ENCODE measurements at regions not wholly inside any gene's neighbourhood (a gene's known extent, or its start where the extent isn't known, plus 50 kb on each side); places are given as distances from the start of the nearest gene placed in this dataset.

- Histone ChIP-seq H3K9ac (ENCODE audit: low read length in 5 of 5) (no peak overlapping the region), H3K9me3 (ENCODE audit: control insufficient read depth in 5 of 5, low read length in 5 of 5) (no peaks in the 10 kb centered on the region), H3K36me3 (ENCODE audit: control insufficient read depth in 5 of 5, insufficient read depth in 5 of 5, low read length in 5 of 5) (no peaks in the 10 kb centered on the region), H3K27ac (ENCODE audit: low read depth, low read length) (no peak overlapping the region), H3K4me1 (ENCODE audit: control insufficient read depth in 5 of 5, insufficient read depth in 5 of 5, low read length in 5 of 5) (no peaks in the 10 kb centered on the region), H3K4me3 (ENCODE audit: low read depth in 1 of 5, low read length in 5 of 5) (no peak overlapping the region), H3K27me3 (ENCODE audit: control insufficient read depth in 5 of 5, insufficient read depth in 4 of 5, low read length in 5 of 5) (no peaks in the 10 kb centered on the region)
These were observed 220.4 kb downstream of the SAMD5 start for GRCh38 chr6:147728903-147729302.

GRCh38 chr6:147733686-147734085, 225.2 kb downstream of the SAMD5 start:
- Histone ChIP-seq H3K36me3 (ENCODE audit: control insufficient read depth in 5 of 5, insufficient read depth in 5 of 5, low read length in 5 of 5) (no peaks in the 10 kb centered on the region), H3K4me1 (ENCODE audit: control insufficient read depth in 5 of 5, insufficient read depth in 5 of 5, low read length in 5 of 5) (no peaks in the 10 kb centered on the region), H3K9ac (ENCODE audit: low read length in 5 of 5) (no peak overlapping the region), H3K4me3 (ENCODE audit: low read depth in 1 of 5, low read length in 5 of 5) (no peak overlapping the region), H3K27me3 (ENCODE audit: control insufficient read depth in 5 of 5, insufficient read depth in 4 of 5, low read length in 5 of 5) (peaks cover 0 to 2% (median 0%) of the 10 kb centered on the region in 5 donors), H3K9me3 (ENCODE audit: control insufficient read depth in 5 of 5, low read length in 5 of 5) (no peaks in the 10 kb centered on the region), H3K27ac (ENCODE audit: low read depth, low read length) (no peak overlapping the region)

GRCh38 chr6:147734151-147734550, 225.7 kb downstream of the SAMD5 start:
- H3K27ac ChIP-seq (ENCODE audit: low read depth, low read length): no peak overlapping the region
- no peaks in the 10 kb centered on the region for H3K36me3 ChIP-seq (ENCODE audit: control insufficient read depth in 5 of 5, insufficient read depth in 5 of 5, low read length in 5 of 5)
- H3K9me3 ChIP-seq (ENCODE audit: control insufficient read depth in 5 of 5, low read length in 5 of 5): no peaks in the 10 kb centered on the region
- H3K9ac ChIP-seq (ENCODE audit: low read length in 5 of 5): no peak overlapping the region
- H3K4me3 ChIP-seq (ENCODE audit: low read depth in 1 of 5, low read length in 5 of 5): no peak overlapping the region
- peaks cover 0 to 2% (median 0%) of the 10 kb centered on the region in 5 donors for H3K27me3 ChIP-seq (ENCODE audit: control insufficient read depth in 5 of 5, insufficient read depth in 4 of 5, low read length in 5 of 5)
- H3K4me1 ChIP-seq (ENCODE audit: control insufficient read depth in 5 of 5, insufficient read depth in 5 of 5, low read length in 5 of 5): no peaks in the 10 kb centered on the region

- H3K9me3 ChIP-seq (ENCODE audit: control insufficient read depth in 5 of 5, low read length in 5 of 5): no peaks in the 10 kb centered on the region
- no peak overlapping the region for H3K27ac ChIP-seq (ENCODE audit: low read depth, low read length)
- peaks cover 0 to 2% (median 0%) of the 10 kb centered on the region in 5 donors for H3K27me3 ChIP-seq (ENCODE audit: control insufficient read depth in 5 of 5, insufficient read depth in 4 of 5, low read length in 5 of 5)
- no peaks in the 10 kb centered on the region for H3K36me3 ChIP-seq (ENCODE audit: control insufficient read depth in 5 of 5, insufficient read depth in 5 of 5, low read length in 5 of 5)
- no peak overlapping the region for H3K4me3 ChIP-seq (ENCODE audit: low read depth in 1 of 5, low read length in 5 of 5)
- no peak overlapping the region for H3K9ac ChIP-seq (ENCODE audit: low read length in 5 of 5)
- H3K4me1 ChIP-seq (ENCODE audit: control insufficient read depth in 5 of 5, insufficient read depth in 5 of 5, low read length in 5 of 5): no peaks in the 10 kb centered on the region
These were observed 227.4 kb downstream of the SAMD5 start for GRCh38 chr6:147735924-147736323.

- Histone ChIP-seq H3K9ac (ENCODE audit: low read length in 5 of 5) (no peak overlapping the region), H3K27me3 (ENCODE audit: control insufficient read depth in 5 of 5, insufficient read depth in 4 of 5, low read length in 5 of 5) (peaks cover 0 to 2% (median 0%) of the 10 kb centered on the region in 5 donors), H3K4me3 (ENCODE audit: low read depth in 1 of 5, low read length in 5 of 5) (no peak overlapping the region), H3K9me3 (ENCODE audit: control insufficient read depth in 5 of 5, low read length in 5 of 5) (no peaks in the 10 kb centered on the region), H3K36me3 (ENCODE audit: control insufficient read depth in 5 of 5, insufficient read depth in 5 of 5, low read length in 5 of 5) (no peaks in the 10 kb centered on the region), H3K27ac (ENCODE audit: low read depth, low read length) (no peak overlapping the region), H3K4me1 (ENCODE audit: control insufficient read depth in 5 of 5, insufficient read depth in 5 of 5, low read length in 5 of 5) (no peaks in the 10 kb centered on the region)
These were observed 228.6 kb downstream of the SAMD5 start for GRCh38 chr6:147737115-147737514.

GRCh38 chr6:147738099-147738498, 229.6 kb downstream of the SAMD5 start:
- Histone ChIP-seq H3K27me3 (ENCODE audit: control insufficient read depth in 5 of 5, insufficient read depth in 4 of 5, low read length in 5 of 5) (peaks cover 0 to 2% (median 0%) of the 10 kb centered on the region in 5 donors), H3K4me3 (ENCODE audit: low read depth in 1 of 5, low read length in 5 of 5) (no peak overlapping the region), H3K4me1 (ENCODE audit: control insufficient read depth in 5 of 5, insufficient read depth in 5 of 5, low read length in 5 of 5) (no peaks in the 10 kb centered on the region), H3K9ac (ENCODE audit: low read length in 5 of 5) (no peak overlapping the region), H3K9me3 (ENCODE audit: control insufficient read depth in 5 of 5, low read length in 5 of 5) (no peaks in the 10 kb centered on the region), H3K27ac (ENCODE audit: low read depth, low read length) (no peak overlapping the region), H3K36me3 (ENCODE audit: control insufficient read depth in 5 of 5, insufficient read depth in 5 of 5, low read length in 5 of 5) (no peaks in the 10 kb centered on the region)

GRCh38 chr6:147738516-147739162, 230.1 kb downstream of the SAMD5 start:
- Histone ChIP-seq H3K4me3 (ENCODE audit: low read depth in 1 of 5, low read length in 5 of 5) (no peak overlapping the region), H3K27me3 (ENCODE audit: control insufficient read depth in 5 of 5, insufficient read depth in 4 of 5, low read length in 5 of 5) (peaks cover 0 to 2% (median 0%) of the 10 kb centered on the region in 5 donors), H3K9me3 (ENCODE audit: control insufficient read depth in 5 of 5, low read length in 5 of 5) (no peaks in the 10 kb centered on the region), H3K9ac (ENCODE audit: low read length in 5 of 5) (no peak overlapping the region), H3K27ac (ENCODE audit: low read depth, low read length) (no peak overlapping the region), H3K36me3 (ENCODE audit: control insufficient read depth in 5 of 5, insufficient read depth in 5 of 5, low read length in 5 of 5) (no peaks in the 10 kb centered on the region), H3K4me1 (ENCODE audit: control insufficient read depth in 5 of 5, insufficient read depth in 5 of 5, low read length in 5 of 5) (no peaks in the 10 kb centered on the region)

GRCh38 chr6:147740326-147740725, 231.8 kb downstream of the SAMD5 start:
- no peak overlapping the region for H3K4me3 ChIP-seq (ENCODE audit: low read depth in 1 of 5, low read length in 5 of 5)
- no peak overlapping the region for H3K9ac ChIP-seq (ENCODE audit: low read length in 5 of 5)
- no peak overlapping the region for H3K27ac ChIP-seq (ENCODE audit: low read depth, low read length)
- H3K36me3 ChIP-seq (ENCODE audit: control insufficient read depth in 5 of 5, insufficient read depth in 5 of 5, low read length in 5 of 5): no peaks in the 10 kb centered on the region
- H3K27me3 ChIP-seq (ENCODE audit: control insufficient read depth in 5 of 5, insufficient read depth in 4 of 5, low read length in 5 of 5): peaks cover 0 to 2% (median 0%) of the 10 kb centered on the region in 5 donors
- no peaks in the 10 kb centered on the region for H3K4me1 ChIP-seq (ENCODE audit: control insufficient read depth in 5 of 5, insufficient read depth in 5 of 5, low read length in 5 of 5)
- no peaks in the 10 kb centered on the region for H3K9me3 ChIP-seq (ENCODE audit: control insufficient read depth in 5 of 5, low read length in 5 of 5)

- Histone ChIP-seq H3K27ac (ENCODE audit: low read depth, low read length) (no peak overlapping the region), H3K27me3 (ENCODE audit: control insufficient read depth in 5 of 5, insufficient read depth in 4 of 5, low read length in 5 of 5) (peaks cover 0 to 2% (median 0%) of the 10 kb centered on the region in 5 donors), H3K4me3 (ENCODE audit: low read depth in 1 of 5, low read length in 5 of 5) (no peak overlapping the region), H3K9ac (ENCODE audit: low read length in 5 of 5) (no peak overlapping the region), H3K4me1 (ENCODE audit: control insufficient read depth in 5 of 5, insufficient read depth in 5 of 5, low read length in 5 of 5) (no peaks in the 10 kb centered on the region), H3K9me3 (ENCODE audit: control insufficient read depth in 5 of 5, low read length in 5 of 5) (no peaks in the 10 kb centered on the region), H3K36me3 (ENCODE audit: control insufficient read depth in 5 of 5, insufficient read depth in 5 of 5, low read length in 5 of 5) (no peaks in the 10 kb centered on the region)
These were observed 232.4 kb downstream of the SAMD5 start for GRCh38 chr6:147740916-147741315.

GRCh38 chr6:147741389-147741788, 232.9 kb downstream of the SAMD5 start:
- no peaks in the 10 kb centered on the region for H3K9me3 ChIP-seq (ENCODE audit: control insufficient read depth in 5 of 5, low read length in 5 of 5)
- H3K36me3 ChIP-seq (ENCODE audit: control insufficient read depth in 5 of 5, insufficient read depth in 5 of 5, low read length in 5 of 5): no peaks in the 10 kb centered on the region
- peaks cover 0 to 2% (median 0%) of the 10 kb centered on the region in 5 donors for H3K27me3 ChIP-seq (ENCODE audit: control insufficient read depth in 5 of 5, insufficient read depth in 4 of 5, low read length in 5 of 5)
- no peaks in the 10 kb centered on the region for H3K4me1 ChIP-seq (ENCODE audit: control insufficient read depth in 5 of 5, insufficient read depth in 5 of 5, low read length in 5 of 5)
- H3K9ac ChIP-seq (ENCODE audit: low read length in 5 of 5): no peak overlapping the region
- no peak overlapping the region for H3K27ac ChIP-seq (ENCODE audit: low read depth, low read length)
- H3K4me3 ChIP-seq (ENCODE audit: low read depth in 1 of 5, low read length in 5 of 5): no peak overlapping the region
